ENCODE measurements at regions not wholly inside any gene's neighbourhood (a gene's known extent, or its start where the extent isn't known, plus 50 kb on each side); places are given as distances from the start of the nearest gene placed in this dataset.

DNA sequence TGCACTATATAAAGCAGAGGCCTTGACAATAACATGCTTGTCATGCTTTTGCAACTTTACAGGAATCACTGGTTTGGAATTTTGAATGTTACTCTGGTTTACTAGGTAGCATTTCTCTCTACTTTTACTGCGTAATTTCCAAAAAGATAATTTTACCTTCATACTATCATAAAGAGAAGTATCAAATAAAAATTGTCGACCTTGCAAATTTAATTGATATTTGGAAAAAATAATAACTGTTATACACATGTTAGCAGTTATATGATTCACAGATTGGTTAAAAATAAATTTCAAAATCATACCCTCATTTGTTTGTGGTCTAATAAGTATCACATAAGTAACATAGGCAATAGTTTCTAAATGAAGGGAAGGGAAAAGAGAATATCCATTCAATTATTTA lies 228.5 kb upstream of the CACNA2D1 start:
- TF ChIP-seq, protein P1, sequence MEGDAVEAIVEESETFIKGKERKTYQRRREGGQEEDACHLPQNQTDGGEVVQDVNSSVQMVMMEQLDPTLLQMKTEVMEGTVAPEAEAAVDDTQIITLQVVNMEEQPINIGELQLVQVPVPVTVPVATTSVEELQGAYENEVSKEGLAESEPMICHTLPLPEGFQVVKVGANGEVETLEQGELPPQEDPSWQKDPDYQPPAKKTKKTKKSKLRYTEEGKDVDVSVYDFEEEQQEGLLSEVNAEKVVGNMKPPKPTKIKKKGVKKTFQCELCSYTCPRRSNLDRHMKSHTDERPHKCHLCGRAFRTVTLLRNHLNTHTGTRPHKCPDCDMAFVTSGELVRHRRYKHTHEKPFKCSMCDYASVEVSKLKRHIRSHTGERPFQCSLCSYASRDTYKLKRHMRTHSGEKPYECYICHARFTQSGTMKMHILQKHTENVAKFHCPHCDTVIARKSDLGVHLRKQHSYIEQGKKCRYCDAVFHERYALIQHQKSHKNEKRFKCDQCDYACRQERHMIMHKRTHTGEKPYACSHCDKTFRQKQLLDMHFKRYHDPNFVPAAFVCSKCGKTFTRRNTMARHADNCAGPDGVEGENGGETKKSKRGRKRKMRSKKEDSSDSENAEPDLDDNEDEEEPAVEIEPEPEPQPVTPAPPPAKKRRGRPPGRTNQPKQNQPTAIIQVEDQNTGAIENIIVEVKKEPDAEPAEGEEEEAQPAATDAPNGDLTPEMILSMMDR (IDR thresholded peaks at IDR 0.05; ENCODE audit: low read length) = no peak
- TF ChIP-seq EZH2 (optimal IDR thresholded peaks at IDR 0.05; ENCODE audit: low read depth, low read length) (no peak), EZH2phosphoT487 (IDR thresholded peaks at IDR 0.05; ENCODE audit: low read length) (no peak)

Data from MM.1S (cell line).